WTC11 (cell line): ENCODE measurements at regions not wholly inside any gene's neighbourhood (a gene's known extent, or its start where the extent isn't known, plus 50 kb on each side); places are given as distances from the start of the nearest gene placed in this dataset.

Experiments
- ATAC-seq: fragments of 200-7000 bp; cut with Tn5 transposase; 2 replicates; pipeline ENCODE4 v1.10.0; 2021; ENCODE audit warnings: mild to moderate bottlenecking, moderate library complexity
- CTCF ChIA-PET: fragments of 300-600 bp; sonication (Branson Sonifier 250); formaldehyde crosslinking; loops from one replicate; lab custom pipeline; 2021; ENCODE audit warnings: antibody characterized with exemption; lab: Charles Lee
- POLR2A ChIA-PET: fragments of 350-600 bp; sonication (Branson Sonifier 250); formaldehyde crosslinking; loops from one replicate; lab custom pipeline; 2021; ENCODE audit warnings: antibody characterized with exemption; lab: Charles Lee
- DNase-seq: peaks from one replicate; pipeline ENCODE4 v3.0.0; 2021; ENCODE audit warnings: low spot score
- H3K27ac Mint-ChIP-seq: 2 replicates; pipeline ENCODE4 v1.8.0; 2021; ENCODE audit warnings: mixed read lengths
- H3K27me3 Mint-ChIP-seq: 2 replicates; pipeline ENCODE4 v1.8.0; 2021; ENCODE audit warnings: low read depth, mild to moderate bottlenecking, moderate library complexity, mixed read lengths
- H3K36me3 Mint-ChIP-seq: 2 replicates; pipeline ENCODE4 v1.8.0; 2021; ENCODE audit warnings: mixed read lengths
- H3K4me1 Mint-ChIP-seq: 2 replicates; pipeline ENCODE4 v1.8.0; 2022; ENCODE audit warnings: mixed read lengths
- H3K4me3 Mint-ChIP-seq: 2 replicates; pipeline ENCODE4 v1.8.0; 2021; ENCODE audit warnings: mild to moderate bottlenecking, moderate library complexity, mixed read lengths
- H3K9me3 Mint-ChIP-seq: 2 replicates; pipeline ENCODE4 v1.8.0; 2021; ENCODE audit warnings: mixed read lengths
- ATF2 ChIP-seq: sonication (generic); formaldehyde crosslinking; IDR thresholded peaks from 2 replicates; pipeline ENCODE4 v1.8.1; 2022; ENCODE audit warnings: low read depth, missing genetic modification reagents, borderline replicate concordance
- CREB1 ChIP-seq: sonication (generic); formaldehyde crosslinking; IDR thresholded peaks from 2 replicates; pipeline ENCODE4 v1.8.0; 2023; ENCODE audit warnings: mild to moderate bottlenecking, missing genetic modification reagents
- FOXK1 ChIP-seq: sonication (generic); formaldehyde crosslinking; IDR thresholded peaks from 2 replicates; pipeline ENCODE4 v1.8.0; 2022; ENCODE audit warnings: mild to moderate bottlenecking, moderate library complexity, missing genetic modification reagents
- FOXP4 ChIP-seq: sonication (generic); formaldehyde crosslinking; IDR thresholded peaks from 2 replicates; pipeline ENCODE4 v1.8.0; 2022; ENCODE audit warnings: mild to moderate bottlenecking, missing genetic modification reagents
- GTF2I ChIP-seq: fragments of 250-450 bp; sonication (Bioruptor Pico); conservative IDR thresholded peaks from 2 replicates; pipeline ENCODE4 v1.4.0; 2021; ENCODE audit warnings: mild to moderate bottlenecking
- HMGA2 ChIP-seq: fragments of 250-450 bp; sonication (Bioruptor Pico); IDR thresholded peaks from 2 replicates; pipeline ENCODE4 v1.4.0; 2021; ENCODE audit warnings: mild to moderate bottlenecking, moderate library complexity
- KAT7 ChIP-seq: sonication (generic); formaldehyde crosslinking; IDR thresholded peaks from 2 replicates; pipeline ENCODE4 v1.8.1; 2023; ENCODE audit warnings: missing genetic modification reagents, mild to moderate bottlenecking, borderline replicate concordance
- MXD4 ChIP-seq: fragments of 250-450 bp; sonication (Bioruptor Pico); IDR thresholded peaks from 2 replicates; pipeline ENCODE4 v1.8.0; 2021; ENCODE audit warnings: mild to moderate bottlenecking, moderate library complexity, borderline replicate concordance
- NR2C2 ChIP-seq: sonication (generic); formaldehyde crosslinking; IDR thresholded peaks from 2 replicates; pipeline ENCODE4 v1.8.0; 2022; ENCODE audit warnings: mild to moderate bottlenecking, missing genetic modification reagents
- PREB ChIP-seq: sonication (generic); formaldehyde crosslinking; IDR thresholded peaks from 2 replicates; pipeline ENCODE4 v1.8.1; 2022; ENCODE audit warnings: mild to moderate bottlenecking, missing genetic modification reagents, moderate library complexity, borderline replicate concordance
- SOX15 ChIP-seq: fragments of 250-450 bp; sonication (Bioruptor Pico); IDR thresholded peaks from 2 replicates; pipeline ENCODE4 v1.9.0; 2021; ENCODE audit warnings: mild to moderate bottlenecking
- TP53 ChIP-seq: sonication (generic); formaldehyde crosslinking; IDR thresholded peaks from 2 replicates; pipeline ENCODE4 v1.8.1; 2023; ENCODE audit warnings: mild to moderate bottlenecking, missing genetic modification reagents
- USF1 ChIP-seq: sonication (generic); formaldehyde crosslinking; IDR thresholded peaks from 2 replicates; pipeline ENCODE4 v1.8.0; 2022; ENCODE audit warnings: mild to moderate bottlenecking, missing genetic modification reagents
- ZNF232 ChIP-seq: sonication (generic); formaldehyde crosslinking; IDR thresholded peaks from 2 replicates; pipeline ENCODE4 v1.8.0; 2022; ENCODE audit warnings: mild to moderate bottlenecking, missing genetic modification reagents
- TF ChIP-seq, protein P1 (sequence below): fragments of 250-450 bp; sonication (Bioruptor Pico); IDR thresholded peaks from 2 replicates; pipeline ENCODE4 v1.9.0; 2021; ENCODE audit warnings: mild to moderate bottlenecking, borderline replicate concordance
- TF ChIP-seq, protein P2 (sequence below): sonication (generic); formaldehyde crosslinking; IDR thresholded peaks from 2 replicates; pipeline ENCODE4 v1.8.1; 2023; ENCODE audit warnings: mild to moderate bottlenecking, moderate library complexity, missing genetic modification reagents

DNA sequence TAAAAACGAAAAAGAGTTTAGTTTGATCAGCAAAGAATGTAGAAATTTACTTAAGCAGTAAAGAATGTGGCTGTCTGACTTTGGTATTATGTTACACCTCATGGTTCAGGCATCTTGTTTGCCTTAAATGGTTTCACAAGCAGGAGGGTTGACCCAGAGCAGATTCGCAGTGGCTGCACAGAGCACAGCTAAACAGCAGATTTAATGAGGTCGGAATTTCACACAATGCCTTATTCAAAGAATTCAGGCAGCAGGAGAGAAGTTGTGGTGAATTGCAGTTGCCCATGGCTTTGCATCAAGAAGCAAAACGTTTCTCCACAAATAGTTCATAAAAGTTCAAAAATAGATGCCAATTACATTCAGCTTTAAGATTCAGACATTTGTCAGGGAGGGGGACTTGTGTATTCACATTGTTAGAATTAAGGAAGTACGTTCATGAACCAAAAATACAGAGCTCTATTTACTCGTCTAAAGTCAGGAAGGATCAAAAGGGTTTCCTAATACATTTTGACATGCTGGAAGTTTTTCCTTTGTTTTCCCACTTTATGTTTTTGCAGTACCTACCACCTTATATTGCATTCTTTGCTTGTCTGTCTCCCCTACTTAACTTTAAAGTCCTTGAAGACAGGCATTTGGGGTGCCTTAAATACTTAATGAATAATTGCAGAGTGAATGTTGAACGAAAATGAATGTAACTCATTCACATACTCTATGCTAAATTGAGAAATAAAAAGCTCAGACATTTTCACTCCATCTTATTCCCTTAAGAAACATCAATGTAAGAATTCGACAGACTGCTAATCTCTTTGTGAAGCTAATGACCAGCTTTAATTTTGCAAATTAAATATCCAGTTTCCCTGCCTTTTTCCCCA lies 1163.6 kb upstream of the CITED2 start (continued):
- TF ChIP-seq ZNF232 (CRISPR knock-in tag) (no peak), HMGA2 (no peak), CREB1 (CRISPR knock-in tag) (no peak)

- CTCF ChIA-PET = no interaction called here
- Mint-ChIP-seq H3K27me3 (no peaks in the 10 kb centered on the region), H3K4me1 (peaks cover 20% of the 10 kb centered on the region), H3K27ac (peak overlapping the region; percentile 95; the same call in 1 of the 2 replicates), H3K9me3 (peaks cover 41% of the 10 kb centered on the region), H3K4me3 (no peak overlapping the region), H3K36me3 (peaks cover 27% of the 10 kb centered on the region)
- ATAC-seq = no peak
- POLR2A ChIA-PET = no interaction called here
- DNase-seq = no peak
- no peak for TF ChIP-seq NR2C2
- TF ChIP-seq, all 79 proteins: peak for 0
These were observed 1162.8 kb upstream of the CITED2 start for GRCh38 chr6:140537211-140537610.

DNA sequence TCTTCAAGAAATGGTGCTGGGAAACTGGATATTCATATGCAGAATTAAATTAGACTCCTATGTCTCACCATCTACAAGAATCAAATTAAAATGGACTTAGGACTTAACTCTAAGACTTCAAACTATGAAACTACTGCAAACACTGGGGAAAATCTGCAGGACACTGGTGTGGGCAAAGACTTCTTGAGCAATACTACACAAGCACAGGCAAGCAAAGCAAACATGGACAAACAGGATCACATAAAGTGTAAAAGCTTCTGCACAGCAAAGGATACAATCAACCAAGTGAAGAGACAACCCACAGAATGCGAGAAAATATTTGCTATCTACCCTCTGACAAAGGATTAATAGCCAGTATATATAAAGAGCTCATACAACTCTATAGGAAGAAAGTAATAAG lies 1161.1 kb upstream of the CITED2 start:
- Mint-ChIP-seq H3K27ac (no peak overlapping the region), H3K9me3 (peaks cover 41% of the 10 kb centered on the region), H3K4me1 (peaks cover 20% of the 10 kb centered on the region), H3K4me3 (no peak overlapping the region), H3K27me3 (no peaks in the 10 kb centered on the region), H3K36me3 (peaks cover 27% of the 10 kb centered on the region)
- TF ChIP-seq SOX15 (CRISPR knock-in tag) = no peak
- ChIA-PET POLR2A (interaction anchor here (0.6 kb wide), 1 partner anchor 55 kb away, joined by 3 read pairs; no protein-coding TSS in a partner anchor), CTCF (no interaction called here)
- ATAC-seq (no peak), DNase-seq (no peak)

- POLR2A ChIA-PET = no interaction called here
- no peak for DNase-seq
- H3K27ac Mint-ChIP-seq = no peak overlapping the region
- TF ChIP-seq, protein P1, sequence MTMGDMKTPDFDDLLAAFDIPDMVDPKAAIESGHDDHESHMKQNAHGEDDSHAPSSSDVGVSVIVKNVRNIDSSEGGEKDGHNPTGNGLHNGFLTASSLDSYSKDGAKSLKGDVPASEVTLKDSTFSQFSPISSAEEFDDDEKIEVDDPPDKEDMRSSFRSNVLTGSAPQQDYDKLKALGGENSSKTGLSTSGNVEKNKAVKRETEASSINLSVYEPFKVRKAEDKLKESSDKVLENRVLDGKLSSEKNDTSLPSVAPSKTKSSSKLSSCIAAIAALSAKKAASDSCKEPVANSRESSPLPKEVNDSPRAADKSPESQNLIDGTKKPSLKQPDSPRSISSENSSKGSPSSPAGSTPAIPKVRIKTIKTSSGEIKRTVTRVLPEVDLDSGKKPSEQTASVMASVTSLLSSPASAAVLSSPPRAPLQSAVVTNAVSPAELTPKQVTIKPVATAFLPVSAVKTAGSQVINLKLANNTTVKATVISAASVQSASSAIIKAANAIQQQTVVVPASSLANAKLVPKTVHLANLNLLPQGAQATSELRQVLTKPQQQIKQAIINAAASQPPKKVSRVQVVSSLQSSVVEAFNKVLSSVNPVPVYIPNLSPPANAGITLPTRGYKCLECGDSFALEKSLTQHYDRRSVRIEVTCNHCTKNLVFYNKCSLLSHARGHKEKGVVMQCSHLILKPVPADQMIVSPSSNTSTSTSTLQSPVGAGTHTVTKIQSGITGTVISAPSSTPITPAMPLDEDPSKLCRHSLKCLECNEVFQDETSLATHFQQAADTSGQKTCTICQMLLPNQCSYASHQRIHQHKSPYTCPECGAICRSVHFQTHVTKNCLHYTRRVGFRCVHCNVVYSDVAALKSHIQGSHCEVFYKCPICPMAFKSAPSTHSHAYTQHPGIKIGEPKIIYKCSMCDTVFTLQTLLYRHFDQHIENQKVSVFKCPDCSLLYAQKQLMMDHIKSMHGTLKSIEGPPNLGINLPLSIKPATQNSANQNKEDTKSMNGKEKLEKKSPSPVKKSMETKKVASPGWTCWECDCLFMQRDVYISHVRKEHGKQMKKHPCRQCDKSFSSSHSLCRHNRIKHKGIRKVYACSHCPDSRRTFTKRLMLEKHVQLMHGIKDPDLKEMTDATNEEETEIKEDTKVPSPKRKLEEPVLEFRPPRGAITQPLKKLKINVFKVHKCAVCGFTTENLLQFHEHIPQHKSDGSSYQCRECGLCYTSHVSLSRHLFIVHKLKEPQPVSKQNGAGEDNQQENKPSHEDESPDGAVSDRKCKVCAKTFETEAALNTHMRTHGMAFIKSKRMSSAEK (CRISPR knock-in tag) = no peak
- TF ChIP-seq TP53 (CRISPR knock-in tag) (no peak), PREB (CRISPR knock-in tag) (no peak), FOXP4 (no peak), MXD4 (CRISPR knock-in tag) (no peak), KAT7 (no peak), USF1 (no peak), ATF2 (CRISPR knock-in tag) (no peak), GTF2I (no peak), FOXK1 (CRISPR knock-in tag) (no peak)
- TF ChIP-seq, protein P2, sequence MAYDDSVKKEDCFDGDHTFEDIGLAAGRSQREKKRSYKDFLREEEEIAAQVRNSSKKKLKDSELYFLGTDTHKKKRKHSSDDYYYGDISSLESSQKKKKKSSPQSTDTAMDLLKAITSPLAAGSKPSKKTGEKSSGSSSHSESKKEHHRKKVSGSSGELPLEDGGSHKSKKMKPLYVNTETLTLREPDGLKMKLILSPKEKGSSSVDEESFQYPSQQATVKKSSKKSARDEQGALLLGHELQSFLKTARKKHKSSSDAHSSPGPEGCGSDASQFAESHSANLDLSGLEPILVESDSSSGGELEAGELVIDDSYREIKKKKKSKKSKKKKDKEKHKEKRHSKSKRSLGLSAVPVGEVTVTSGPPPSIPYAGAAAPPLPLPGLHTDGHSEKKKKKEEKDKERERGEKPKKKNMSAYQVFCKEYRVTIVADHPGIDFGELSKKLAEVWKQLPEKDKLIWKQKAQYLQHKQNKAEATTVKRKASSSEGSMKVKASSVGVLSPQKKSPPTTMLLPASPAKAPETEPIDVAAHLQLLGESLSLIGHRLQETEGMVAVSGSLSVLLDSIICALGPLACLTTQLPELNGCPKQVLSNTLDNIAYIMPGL = no peak
- peaks cover 27% of the 10 kb centered on the region for H3K36me3 Mint-ChIP-seq
- no peaks in the 10 kb centered on the region for H3K27me3 Mint-ChIP-seq
- peaks cover 13% of the 10 kb centered on the region for H3K4me1 Mint-ChIP-seq
- H3K9me3 Mint-ChIP-seq = peaks cover 41% of the 10 kb centered on the region
- no peak for ATAC-seq
- no peak overlapping the region for H3K4me3 Mint-ChIP-seq
- CTCF ChIA-PET = no interaction called here
These were observed 1159.1 kb upstream of the CITED2 start for GRCh38 chr6:140533526-140533925.
